IMR-90 (cell line): ENCODE measurements at regions not wholly inside any gene's neighbourhood (a gene's known extent, or its start where the extent isn't known, plus 50 kb on each side); places are given as distances from the start of the nearest gene placed in this dataset.

Experiments used
- CHD1 ChIP-seq: IDR thresholded peaks from 2 replicates; pipeline ENCODE4 v1.6.1; 2012; ENCODE audit warnings: low read depth, low read length, improper control_type of control experiment
- CTCF ChIP-seq: conservative IDR thresholded peaks from 2 replicates; pipeline ENCODE4 v1.5.1; 2012; ENCODE audit warnings: mild to moderate bottlenecking, low read depth, low read length, improper control_type of control experiment
- MAZ ChIP-seq: IDR thresholded peaks from 2 replicates; pipeline ENCODE4 v1.6.1; 2012; ENCODE audit warnings: low read depth, mild to moderate bottlenecking, low read length, improper control_type of control experiment, moderate library complexity, borderline replicate concordance
- POLR2A ChIP-seq: IDR thresholded peaks from 2 replicates; pipeline ENCODE4 v1.6.1; 2012; ENCODE audit warnings: mild to moderate bottlenecking, low read depth, low read length
- RAD21 ChIP-seq: IDR thresholded peaks from 2 replicates; pipeline ENCODE4 v1.6.1; 2012; ENCODE audit warnings: low read length, improper control_type of control experiment

DNA sequence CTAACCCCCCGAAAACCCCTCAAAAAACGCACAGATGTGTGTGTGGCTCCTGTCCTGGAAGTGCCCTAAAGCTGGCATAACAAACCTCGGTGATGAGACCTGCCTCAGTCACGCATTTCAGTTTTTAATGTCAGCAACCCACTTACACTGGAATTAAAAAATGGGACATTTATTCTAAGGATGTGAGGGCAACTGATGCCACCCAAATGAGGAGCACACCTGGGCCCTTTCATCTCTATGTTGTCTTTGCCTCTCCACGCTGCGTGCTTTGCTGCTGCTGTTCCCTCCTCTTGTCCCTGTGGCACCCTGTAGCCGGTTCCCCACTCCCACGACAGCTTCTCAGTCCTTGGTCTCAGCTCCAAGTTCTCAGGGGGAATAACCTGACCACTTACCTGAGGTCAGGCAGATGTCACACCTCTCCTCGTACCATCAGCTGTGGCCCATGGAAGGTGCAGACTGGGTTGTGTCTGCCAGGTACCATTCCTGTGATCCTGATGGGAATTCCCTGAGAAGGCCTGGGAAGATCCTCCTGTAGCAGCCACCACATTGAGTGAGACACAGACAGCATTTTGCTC, 134.2 kb upstream of the THBS2 start:
- TF ChIP-seq CTCF (no peak), CHD1 (no peak), MAZ (no peak), RAD21 (no peak), POLR2A (no peak)
